ENCODE measurements at regions not wholly inside any gene's neighbourhood (a gene's known extent, or its start where the extent isn't known, plus 50 kb on each side); places are given as distances from the start of the nearest gene placed in this dataset.

DNA sequence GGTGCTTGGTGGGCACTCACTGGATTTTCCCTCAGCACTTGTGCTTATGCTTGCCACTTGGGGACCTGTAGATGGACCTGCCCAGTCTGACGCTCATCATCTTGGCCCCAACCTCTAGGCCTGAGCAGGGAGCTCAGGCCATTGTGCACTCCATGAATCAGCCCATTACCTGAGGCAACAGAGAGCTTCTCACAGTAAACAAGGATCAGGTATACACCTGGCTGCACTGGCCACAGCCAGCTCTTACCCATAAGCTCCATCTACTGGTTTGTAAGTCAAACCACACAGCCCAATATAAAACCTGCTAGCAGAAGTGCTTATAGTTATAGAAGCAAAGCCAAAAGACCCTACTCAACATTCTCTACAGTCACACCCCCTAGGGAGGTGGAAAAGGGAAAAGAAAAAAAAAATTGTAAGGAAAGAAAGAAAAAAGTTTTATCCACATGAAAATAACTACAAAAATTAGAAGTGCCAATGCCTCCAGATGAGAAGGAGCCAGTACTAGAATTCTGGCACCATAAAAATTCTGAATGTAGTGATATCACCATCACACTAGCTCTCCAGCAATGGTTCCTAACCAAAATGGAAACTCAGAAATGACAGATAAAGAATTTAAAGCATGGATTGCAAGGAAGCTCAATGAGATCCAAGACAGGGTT is 87.8 kb upstream of the CDH5 start:
- no peak for DNase-seq (ENCODE audit: low read depth, low spot score)
- H3K4me3 ChIP-seq (ENCODE audit: low read depth, low read length), result no peak overlapping the region
- in situ Hi-C loops (cut with HindIII; ENCODE audit: low sequenced_read_pairs), result no loop called here
- TF ChIP-seq, protein P1, sequence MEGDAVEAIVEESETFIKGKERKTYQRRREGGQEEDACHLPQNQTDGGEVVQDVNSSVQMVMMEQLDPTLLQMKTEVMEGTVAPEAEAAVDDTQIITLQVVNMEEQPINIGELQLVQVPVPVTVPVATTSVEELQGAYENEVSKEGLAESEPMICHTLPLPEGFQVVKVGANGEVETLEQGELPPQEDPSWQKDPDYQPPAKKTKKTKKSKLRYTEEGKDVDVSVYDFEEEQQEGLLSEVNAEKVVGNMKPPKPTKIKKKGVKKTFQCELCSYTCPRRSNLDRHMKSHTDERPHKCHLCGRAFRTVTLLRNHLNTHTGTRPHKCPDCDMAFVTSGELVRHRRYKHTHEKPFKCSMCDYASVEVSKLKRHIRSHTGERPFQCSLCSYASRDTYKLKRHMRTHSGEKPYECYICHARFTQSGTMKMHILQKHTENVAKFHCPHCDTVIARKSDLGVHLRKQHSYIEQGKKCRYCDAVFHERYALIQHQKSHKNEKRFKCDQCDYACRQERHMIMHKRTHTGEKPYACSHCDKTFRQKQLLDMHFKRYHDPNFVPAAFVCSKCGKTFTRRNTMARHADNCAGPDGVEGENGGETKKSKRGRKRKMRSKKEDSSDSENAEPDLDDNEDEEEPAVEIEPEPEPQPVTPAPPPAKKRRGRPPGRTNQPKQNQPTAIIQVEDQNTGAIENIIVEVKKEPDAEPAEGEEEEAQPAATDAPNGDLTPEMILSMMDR (IDR thresholded peaks at IDR 0.05; ENCODE audit: low read depth, low read length), result no peak

DNA sequence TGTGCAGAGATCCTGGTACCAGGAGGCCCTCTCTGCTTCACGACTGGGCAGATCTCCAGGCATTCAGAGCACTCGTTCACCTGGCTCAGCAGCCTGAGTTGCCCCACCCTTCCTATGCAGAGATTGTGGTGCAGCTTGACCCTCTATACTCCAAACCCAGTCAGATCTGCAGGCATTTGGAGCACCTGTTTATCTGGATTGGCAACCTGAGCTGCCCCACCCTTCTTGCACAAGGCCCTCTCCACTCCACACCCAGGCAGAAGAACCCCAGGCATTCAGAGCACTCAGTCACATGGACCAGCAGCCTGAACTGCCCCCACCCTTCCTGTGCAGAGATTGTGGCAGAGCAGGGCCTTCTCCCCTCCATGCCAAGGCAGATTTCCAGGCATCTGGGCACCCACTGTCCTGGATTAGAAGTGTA is 88.4 kb upstream of the CDH5 start:
- TF ChIP-seq, protein P1 (IDR thresholded peaks at IDR 0.05; ENCODE audit: low read depth, low read length), result no peak
- no peak for DNase-seq (ENCODE audit: low read depth, low spot score)
- no peak overlapping the region for H3K4me3 ChIP-seq (ENCODE audit: low read depth, low read length)
- in situ Hi-C loops (cut with HindIII; ENCODE audit: low sequenced_read_pairs), result no loop called here

DNA sequence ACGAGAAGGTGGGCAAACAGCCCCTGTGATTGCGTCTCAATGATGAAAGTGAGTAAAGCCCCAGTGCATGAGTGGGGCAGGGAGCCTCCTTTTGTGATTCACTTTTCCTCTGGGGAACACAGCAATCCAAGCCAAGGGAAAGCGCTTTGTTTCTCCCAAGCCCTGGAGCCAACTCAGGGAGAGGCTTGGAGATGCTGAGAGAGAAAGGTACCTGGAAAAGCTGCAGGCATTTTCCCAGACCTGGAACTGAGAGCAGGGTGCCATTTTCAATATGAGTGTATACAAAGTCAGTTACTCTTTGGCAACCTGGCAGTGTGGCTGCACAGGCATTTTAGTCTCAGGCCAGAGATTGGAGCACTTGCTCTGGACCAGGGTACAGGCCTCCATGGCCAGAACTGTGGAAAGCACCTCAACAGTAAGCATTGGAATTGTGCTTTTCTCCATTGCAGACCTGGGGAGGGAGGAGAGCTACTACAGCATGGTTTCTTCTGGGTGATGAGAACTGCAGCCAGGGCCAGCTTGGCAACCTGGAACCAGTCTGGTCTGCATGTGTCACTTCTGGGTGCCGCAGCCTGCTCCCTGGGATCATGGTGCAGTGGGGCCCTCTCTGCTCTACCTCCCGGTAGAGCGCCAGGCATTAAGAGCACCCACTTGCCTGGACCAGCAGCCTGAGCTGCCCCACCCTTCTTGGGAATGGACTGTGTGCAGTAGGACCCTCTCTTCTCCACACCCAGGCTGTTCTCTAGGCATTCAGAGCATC is 89.0 kb upstream of the CDH5 start:
- TF ChIP-seq, protein P1 (IDR thresholded peaks at IDR 0.05; ENCODE audit: low read depth, low read length), result no peak
- no peak for DNase-seq (ENCODE audit: low read depth, low spot score)
- in situ Hi-C loops (cut with HindIII; ENCODE audit: low sequenced_read_pairs), result no loop called here
- no peak overlapping the region for H3K4me3 ChIP-seq (ENCODE audit: low read depth, low read length)

DNA sequence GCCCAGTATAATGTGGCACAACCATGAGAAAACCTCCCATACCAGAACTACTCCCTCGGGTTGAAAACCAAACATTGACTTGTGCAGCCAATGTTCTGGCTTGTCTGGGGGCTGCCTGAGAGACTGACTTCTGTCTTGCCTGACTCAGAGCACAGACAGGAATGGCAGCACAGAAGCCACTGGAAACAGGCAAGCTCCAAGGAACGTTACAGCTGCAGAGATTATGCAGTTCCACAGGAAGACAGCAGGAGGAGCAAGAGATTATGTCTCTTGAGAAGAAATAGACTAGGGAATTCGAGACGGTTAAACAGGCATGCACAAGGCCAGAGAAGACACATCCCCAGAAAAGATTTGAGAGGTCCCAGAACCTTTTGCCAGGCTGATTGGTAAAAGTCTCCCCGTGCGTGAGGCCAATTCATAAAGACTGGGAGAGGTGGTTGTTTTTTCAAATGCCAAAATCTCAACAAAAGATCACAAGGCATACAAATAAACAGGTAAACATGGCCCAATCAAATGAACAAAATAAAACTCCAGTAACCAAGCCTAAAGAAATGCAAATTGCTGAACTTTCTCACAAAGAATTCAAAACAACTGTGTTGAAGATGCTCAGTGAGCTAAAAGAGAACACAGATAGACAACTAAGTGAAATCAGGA is 90.6 kb upstream of the CDH5 start:
- H3K4me3 ChIP-seq (ENCODE audit: low read depth, low read length), result no peak overlapping the region
- in situ Hi-C loops (cut with HindIII; ENCODE audit: low sequenced_read_pairs), result no loop called here
- peak; percentile 77 for DNase-seq (ENCODE audit: low read depth, low spot score)
- TF ChIP-seq, protein P1 (IDR thresholded peaks at IDR 0.05; ENCODE audit: low read depth, low read length), result peak; percentile 79

DNA sequence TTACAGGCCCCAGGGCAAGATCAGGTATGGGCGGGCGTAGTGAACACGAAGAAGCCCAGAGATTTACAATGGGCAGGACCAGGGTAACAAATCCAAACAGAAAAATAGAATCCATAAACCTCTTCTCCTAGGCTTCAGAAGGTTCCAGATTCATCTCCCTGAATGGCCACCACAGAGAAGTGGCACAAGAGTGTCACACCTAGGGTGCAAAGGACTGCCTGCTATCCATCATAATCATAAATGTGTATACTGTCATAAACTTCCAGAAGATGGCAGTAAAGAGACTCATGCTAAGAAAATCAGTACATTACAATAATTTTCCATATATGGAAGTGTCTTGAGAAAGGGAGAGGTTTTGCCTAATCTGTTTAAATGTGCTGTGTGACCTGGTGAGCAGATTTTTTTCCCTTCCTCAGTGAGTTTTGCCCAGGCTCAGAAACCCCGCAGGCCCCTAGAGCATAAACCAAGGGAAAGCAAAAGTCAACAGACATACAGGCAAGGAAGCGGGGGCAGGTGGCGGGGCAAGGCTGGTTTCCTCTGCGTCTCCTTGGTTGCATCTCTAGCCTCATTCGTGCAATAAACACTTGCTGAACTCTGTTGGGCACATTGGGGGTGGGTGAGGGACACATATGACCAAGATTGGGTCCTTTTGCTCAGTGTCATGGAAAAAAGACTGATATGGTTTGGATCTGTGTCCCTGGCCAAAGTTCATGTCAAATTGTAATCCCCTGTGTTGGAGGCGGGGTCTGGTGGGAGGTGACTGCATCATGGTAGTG is 92.0 kb upstream of the CDH5 start:
- no peak overlapping the region for H3K4me3 ChIP-seq (ENCODE audit: low read depth, low read length)
- TF ChIP-seq, protein P1 (IDR thresholded peaks at IDR 0.05; ENCODE audit: low read depth, low read length), result peak; percentile 20
- in situ Hi-C loops (cut with HindIII; ENCODE audit: low sequenced_read_pairs), result no loop called here

More for the DNA sequence above, 92.0 kb upstream of the CDH5 start:
- peak; percentile 30 for DNase-seq (ENCODE audit: low read depth, low spot score)
